HG02981 (cell line): ENCODE measurements at regions not wholly inside any gene's neighbourhood (a gene's known extent, or its start where the extent isn't known, plus 50 kb on each side); places are given as distances from the start of the nearest gene placed in this dataset.

Experiments
- ATAC-seq: cut with Tn5 transposase; IDR thresholded peaks from one replicate; pipeline ENCODE4 v1.9.1; 2021; ENCODE audit warnings: mild to moderate bottlenecking, moderate library complexity; ENCODE audit not compliant: unreplicated experiment

DNA sequence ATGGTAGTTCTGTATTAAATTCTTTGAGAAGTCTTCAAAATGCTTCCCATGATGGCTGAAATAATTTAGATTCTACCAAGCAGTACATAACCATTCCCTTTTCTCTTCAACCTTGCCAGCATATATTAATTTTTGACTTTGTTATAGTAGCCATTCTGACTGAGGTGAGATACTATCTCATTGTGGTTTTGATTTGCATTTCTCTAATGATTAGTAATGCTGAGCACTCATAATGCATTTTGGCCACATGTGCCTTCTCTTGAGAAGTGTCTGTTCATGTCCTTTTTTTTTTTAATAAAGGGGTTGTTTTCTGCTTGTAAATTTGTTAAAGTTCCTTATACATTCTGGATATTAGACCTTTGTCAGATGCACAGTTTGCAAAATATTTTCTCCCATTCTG lies 173.9 kb downstream of the CALCRL start:
- no peak for ATAC-seq

DNA sequence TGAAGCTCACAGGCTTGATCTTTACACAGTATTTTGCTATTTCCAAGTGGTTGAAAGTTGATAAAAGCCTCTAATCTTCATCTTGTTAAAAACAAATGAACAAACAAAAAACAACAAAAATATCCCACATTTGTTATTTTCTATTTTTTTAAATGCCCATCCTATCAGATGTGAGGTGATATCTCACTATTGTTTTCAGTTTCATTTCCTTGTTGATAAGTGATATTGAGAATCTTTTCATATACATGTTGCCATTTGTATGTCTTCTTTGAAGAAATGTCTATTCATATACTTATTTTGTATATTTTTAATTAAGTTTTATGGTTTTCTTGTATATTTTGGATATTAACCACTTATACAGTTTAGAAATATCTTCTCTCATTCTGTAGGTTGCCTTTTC lies 175.8 kb downstream of the CALCRL start:
- ATAC-seq: no peak

- no peak for ATAC-seq
Observed at GRCh38 chr2:187271825-187272224, 176.2 kb downstream of the CALCRL start.

- no peak for ATAC-seq
Observed at GRCh38 chr2:187266645-187267044, 181.4 kb downstream of the CALCRL start.

DNA sequence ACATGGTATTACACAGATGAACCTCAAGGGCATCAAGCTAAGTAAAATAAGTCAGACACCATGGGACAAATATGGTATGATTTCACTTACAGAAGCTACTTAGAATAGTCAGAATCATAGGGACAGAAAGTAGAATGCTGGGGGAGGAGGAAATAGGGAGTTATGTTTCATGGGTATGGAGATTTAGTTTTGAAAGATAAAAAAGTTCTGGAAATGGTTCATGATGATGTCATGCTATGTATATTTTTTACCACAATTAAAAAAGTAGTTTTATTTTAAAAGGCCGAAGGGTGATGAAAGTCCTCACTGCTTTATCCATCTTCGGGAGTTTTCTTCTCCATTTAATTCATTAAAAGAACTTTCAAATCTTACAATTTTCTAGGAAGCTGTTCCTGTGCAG lies 181.9 kb downstream of the CALCRL start:
- ATAC-seq: no peak

DNA sequence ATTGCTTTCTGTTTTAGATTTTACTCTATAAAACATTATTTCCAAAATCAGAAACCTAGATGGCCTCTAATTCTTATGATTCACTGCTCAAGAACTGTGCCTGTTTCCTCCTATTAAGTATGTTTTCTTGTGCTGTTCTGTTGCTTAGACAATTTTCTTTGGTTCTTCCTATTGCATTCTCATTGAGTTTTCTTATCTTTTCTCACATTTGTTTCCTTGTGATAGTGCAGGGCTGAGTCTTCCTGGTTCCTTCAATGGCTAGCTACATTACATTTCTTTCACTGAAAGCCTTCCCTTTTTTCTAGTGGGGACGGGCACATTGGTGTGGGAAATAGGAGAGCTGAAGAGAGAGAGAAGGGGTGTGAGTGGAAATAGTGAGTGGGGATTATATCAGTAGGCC lies 183.4 kb downstream of the CALCRL start:
- no peak for ATAC-seq

- no peak for ATAC-seq
Observed at GRCh38 chr2:187263675-187264560, 184.1 kb downstream of the CALCRL start.

- no peak for ATAC-seq
Observed at GRCh38 chr2:187261705-187262104, 186.3 kb downstream of the CALCRL start.

DNA sequence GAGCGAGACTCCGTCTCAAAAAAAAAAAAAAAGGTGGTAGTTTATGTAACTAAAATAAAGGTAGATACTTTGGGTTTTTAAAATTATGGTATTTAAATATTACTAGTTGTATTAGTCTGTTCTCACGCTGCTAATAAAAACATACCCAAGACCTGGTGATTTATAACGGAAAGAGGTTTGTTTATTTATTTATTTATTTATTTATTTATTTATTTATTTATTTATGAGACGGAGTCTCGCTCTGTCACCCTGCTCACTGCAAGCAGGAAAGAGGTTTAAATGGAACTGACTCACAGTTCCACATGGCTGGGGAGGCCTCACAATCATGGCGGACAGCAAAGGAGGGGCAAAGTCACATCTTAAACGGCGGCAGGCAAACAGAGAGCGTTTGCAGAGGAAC lies 196.0 kb downstream of the CALCRL start:
- ATAC-seq: no peak

DNA sequence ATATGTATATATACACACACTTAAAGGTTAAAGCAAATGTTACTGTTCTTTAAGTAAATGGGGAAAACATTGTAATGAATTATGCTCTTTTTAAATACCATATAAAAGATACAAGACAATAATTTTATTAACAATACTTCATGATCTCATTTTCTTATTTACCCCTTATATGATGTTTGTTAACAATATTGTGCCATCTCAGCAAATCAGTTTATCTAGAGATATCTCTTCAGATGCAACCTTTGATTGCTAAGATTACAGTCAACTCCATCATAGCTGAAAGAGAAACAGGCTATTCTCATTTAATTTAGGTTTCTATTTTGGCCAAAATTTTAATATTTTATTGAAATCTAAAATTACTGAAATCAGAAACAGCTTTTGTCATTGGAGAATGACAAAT lies 197.9 kb downstream of the CALCRL start:
- ATAC-seq: no peak

DNA sequence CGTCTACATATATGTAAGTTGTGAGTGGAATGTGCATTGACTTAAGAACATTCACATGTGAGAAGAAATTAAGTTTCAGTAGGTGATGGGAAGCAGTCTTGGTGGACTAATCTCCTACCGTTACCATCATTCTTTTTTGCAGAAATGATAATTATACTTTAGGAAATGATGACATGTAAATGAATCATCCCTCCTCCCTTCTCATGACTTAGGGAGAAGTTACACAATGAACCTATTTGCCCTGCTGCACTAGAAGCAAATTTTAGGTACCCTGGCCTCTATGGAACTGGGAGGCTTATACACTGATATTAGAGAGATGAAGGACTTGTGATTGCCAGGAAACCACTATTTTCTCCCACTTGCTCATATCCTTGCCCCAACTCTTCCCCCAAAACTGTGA lies 214.2 kb downstream of the CALCRL start:
- no peak for ATAC-seq

- no peak for ATAC-seq
Observed at GRCh38 chr2:187232749-187233148, 215.3 kb downstream of the CALCRL start.

DNA sequence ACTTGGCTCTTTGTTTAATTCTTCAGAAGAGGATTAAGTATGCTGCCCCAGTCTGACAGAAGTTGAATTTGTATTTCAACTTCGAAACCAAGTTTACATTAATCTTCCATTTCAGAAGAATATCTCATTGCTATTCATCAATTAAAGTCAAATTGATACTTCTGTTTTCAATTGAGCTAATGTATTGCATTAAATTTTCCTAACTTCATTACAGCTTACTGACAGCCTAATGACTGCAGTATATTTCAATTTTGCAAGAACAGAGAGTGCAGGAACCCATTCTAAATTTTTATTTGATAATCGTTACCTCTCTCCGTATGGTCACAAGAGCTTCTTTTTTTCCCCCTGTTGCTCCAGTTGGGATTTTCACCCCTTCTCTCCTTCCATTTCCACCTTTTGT lies 218.0 kb downstream of the CALCRL start:
- no peak for ATAC-seq

GRCh38 chr2:187228986-187229385 lies 219.1 kb downstream of the CALCRL start:
- no peak for ATAC-seq

DNA sequence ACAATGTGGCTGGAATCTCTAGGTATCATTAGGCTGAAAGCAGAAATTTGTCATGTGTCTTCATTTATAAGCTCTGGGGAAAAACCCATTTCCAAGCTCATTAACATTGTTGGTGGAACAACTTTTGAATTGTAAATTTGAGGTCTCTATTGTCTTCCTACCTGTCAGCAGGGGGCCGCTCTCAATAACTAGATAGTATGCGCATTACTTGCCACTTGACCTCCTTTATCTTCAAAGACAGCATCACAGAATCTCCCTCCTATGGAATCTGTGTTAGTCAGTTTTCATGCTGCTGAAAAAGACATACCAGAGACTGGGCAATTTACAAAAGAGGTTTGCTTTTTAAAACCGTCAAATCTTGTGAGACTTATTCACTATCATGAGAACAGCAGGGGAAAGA lies 223.1 kb downstream of the CALCRL start:
- no peak for ATAC-seq

- no peak for ATAC-seq
Observed at GRCh38 chr2:187220071-187220470, 228.0 kb downstream of the CALCRL start.

GRCh38 chr2:187215532-187216240 lies 232.4 kb downstream of the CALCRL start:
- ATAC-seq: no peak

- ATAC-seq: no peak
Observed at GRCh38 chr2:187214306-187214705, 233.7 kb downstream of the CALCRL start.

- ATAC-seq: no peak
Observed at GRCh38 chr2:187213798-187214197, 234.3 kb downstream of the CALCRL start.

DNA sequence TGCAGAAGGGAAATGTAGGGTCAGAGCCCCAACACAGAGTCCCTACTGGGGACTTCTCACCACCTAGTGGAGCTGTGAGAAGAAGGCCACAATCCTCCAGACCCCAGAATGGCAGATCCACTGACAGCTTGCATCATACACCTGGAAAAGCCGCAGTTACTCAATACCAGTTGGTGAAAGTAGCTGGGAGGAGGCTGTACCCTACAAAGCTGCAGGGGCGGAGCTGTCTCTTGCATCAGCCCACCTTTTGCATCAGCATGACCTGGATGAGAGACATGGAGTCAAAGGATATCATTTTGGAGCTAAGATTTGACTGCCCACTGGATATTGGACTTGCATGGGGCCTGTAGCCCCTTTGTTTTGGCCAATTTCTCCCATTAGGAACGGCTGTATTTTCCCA lies 237.3 kb downstream of the CALCRL start:
- ATAC-seq: no peak

DNA sequence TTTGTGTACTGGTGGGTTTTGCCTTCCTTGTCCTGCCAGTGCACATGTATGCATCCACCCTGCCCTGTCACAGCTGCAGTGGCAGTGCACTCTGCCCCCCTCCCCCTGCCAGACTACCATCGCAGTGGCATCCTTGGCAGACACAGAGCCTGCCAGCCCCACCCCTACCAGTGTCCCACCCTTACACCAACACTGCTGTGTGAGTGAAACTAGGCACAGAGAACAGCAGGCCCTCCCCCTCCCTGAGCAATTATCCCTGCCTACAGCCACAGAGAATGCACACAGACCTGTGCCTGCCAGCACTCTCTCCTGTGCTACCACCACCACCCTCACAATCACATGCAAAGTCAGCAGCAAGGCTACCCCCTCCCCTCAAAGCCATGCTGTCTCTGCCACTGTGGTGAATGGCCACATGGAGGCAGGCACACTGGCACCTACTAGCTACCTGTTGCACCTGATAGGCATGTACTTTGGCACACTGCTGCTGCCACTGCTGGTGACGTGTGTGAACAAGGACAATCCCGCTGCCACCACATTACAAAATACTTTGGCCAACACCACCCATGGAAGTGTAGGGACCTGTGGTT lies 239.8 kb downstream of the CALCRL start:
- ATAC-seq: no peak

DNA sequence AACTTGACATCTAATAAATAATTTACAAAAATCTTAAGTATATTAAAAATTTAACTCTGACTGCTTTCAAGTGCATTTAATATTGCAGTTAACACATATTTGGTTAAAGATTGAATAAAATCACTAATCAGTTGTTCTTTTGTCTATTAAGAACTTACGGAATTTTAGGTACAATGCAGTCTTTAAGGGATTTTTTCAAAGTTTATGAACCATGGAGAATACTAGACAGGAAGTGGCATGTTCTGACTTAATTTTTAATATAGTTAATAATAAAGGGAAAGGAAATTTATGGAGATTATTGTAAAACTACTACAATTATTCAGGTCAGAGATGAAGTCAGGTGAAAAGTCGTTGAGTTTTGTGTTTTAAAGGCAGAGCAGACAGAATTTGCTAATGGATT lies 240.9 kb downstream of the CALCRL start:
- ATAC-seq: no peak
